OCI-LY3 (cell line): ENCODE measurements at regions not wholly inside any gene's neighbourhood (a gene's known extent, or its start where the extent isn't known, plus 50 kb on each side); places are given as distances from the start of the nearest gene placed in this dataset.

Experiments used
- H2AFZ ChIP-seq: fragments of 200-600, 300-600 bp; shearing (Covaris generic); 2 replicates; pipeline ENCODE4 v1.6.0; 2014; ENCODE audit warnings: antibody characterized with exemption, low read depth, low read length
- H3K27ac ChIP-seq: fragments of 200-600, 300-600 bp; sonication (generic); 2 replicates; pipeline ENCODE4 v1.5.1; 2014; ENCODE audit warnings: mild to moderate bottlenecking, low read length, moderate library complexity, mixed read lengths
- H3K27me3 ChIP-seq: fragments of 200-600, 300-600 bp; sonication (generic); 2 replicates; pipeline ENCODE4 v1.6.1; 2014; ENCODE audit warnings: low read depth, low read length, mixed read lengths
- H3K36me3 ChIP-seq: fragments of 200-600, 300-600 bp; sonication (generic); replicated peaks from 2 replicates; pipeline ENCODE3; 2014; ENCODE audit warnings: low read depth, low read length, mixed read lengths
- H3K4me1 ChIP-seq: fragments of 300-600, 200-600 bp; sonication (generic); 2 replicates; pipeline ENCODE4 v1.6.1; 2014; ENCODE audit warnings: low read length, mixed read lengths
- H3K4me2 ChIP-seq: fragments of 200-600, 300-600 bp; sonication (generic); 2 replicates; pipeline ENCODE4 v1.6.1; 2014; ENCODE audit warnings: low read length, mixed read lengths
- H3K4me3 ChIP-seq: fragments of 300-600, 200-600 bp; sonication (generic); 2 replicates; pipeline ENCODE4 v1.5.1; 2014; ENCODE audit warnings: antibody characterized with exemption, mild to moderate bottlenecking, low read length, moderate library complexity
- H3K79me2 ChIP-seq: fragments of 300-600, 200-600 bp; shearing (Covaris generic); 2 replicates; pipeline ENCODE4 v1.6.1; 2014; ENCODE audit warnings: mild to moderate bottlenecking, low read length, mixed read lengths
- H3K9ac ChIP-seq: fragments of 300-600, 200-600 bp; shearing (Covaris generic); 2 replicates; pipeline ENCODE4 v1.6.0; 2014; ENCODE audit warnings: mild to moderate bottlenecking, low read length, moderate library complexity
- H3K9me3 ChIP-seq: fragments of 200-600, 300-600 bp; shearing (Covaris generic); 2 replicates; pipeline ENCODE4 v1.6.1; 2014; ENCODE audit warnings: low read length, mixed read lengths; ENCODE audit not compliant: insufficient read depth
- H4K20me1 ChIP-seq: fragments of 200-600, 300-600 bp; sonication (generic); 2 replicates; pipeline ENCODE4 v1.6.1; 2016; ENCODE audit warnings: low read length, mixed read lengths; ENCODE audit not compliant: insufficient read depth
- CTCF ChIP-seq: fragments of 200-600, 300-600 bp; sonication (generic); IDR thresholded peaks from 2 replicates; pipeline ENCODE4 v1.5.1; 2014; ENCODE audit warnings: antibody characterized with exemption, low read length, low read depth
- EZH2phosphoT487 ChIP-seq: fragments of 200-600 bp; shearing (Covaris generic); IDR thresholded peaks from 2 replicates; pipeline ENCODE4 v1.6.1; 2018; ENCODE audit warnings: antibody characterized with exemption, mixed run types, low read depth

- Histone ChIP-seq H4K20me1 (no peaks in the 10 kb centered on the region), H2AFZ (no peak overlapping the region), H3K4me3 (no peak overlapping the region), H3K9me3 (no peaks in the 10 kb centered on the region), H3K36me3 (no peaks in the 10 kb centered on the region), H3K4me2 (no peak overlapping the region), H3K9ac (no peak overlapping the region), H3K79me2 (no peaks in the 10 kb centered on the region), H3K27me3 (peaks cover 33% of the 10 kb centered on the region), H3K27ac (no peak overlapping the region), H3K4me1 (no peaks in the 10 kb centered on the region)
- TF ChIP-seq CTCF (no peak), EZH2phosphoT487 (no peak)
Observed at GRCh38 chr16:22634954-22635353, 124.3 kb downstream of the NPIPB5 start.

- no peaks in the 10 kb centered on the region for H3K4me1 ChIP-seq
- no peak overlapping the region for H3K4me3 ChIP-seq
- H3K36me3 ChIP-seq: no peaks in the 10 kb centered on the region
- no peak overlapping the region for H3K27ac ChIP-seq
- H3K9ac ChIP-seq: no peak overlapping the region
- no peaks in the 10 kb centered on the region for H3K79me2 ChIP-seq
- H3K27me3 ChIP-seq: peaks cover 33% of the 10 kb centered on the region
- TF ChIP-seq EZH2phosphoT487 (no peak), CTCF (no peak)
- no peak overlapping the region for H3K4me2 ChIP-seq
- H3K9me3 ChIP-seq: no peaks in the 10 kb centered on the region
- no peaks in the 10 kb centered on the region for H4K20me1 ChIP-seq
- H2AFZ ChIP-seq: no peak overlapping the region
Observed at GRCh38 chr16:22635357-22635761, 124.7 kb downstream of the NPIPB5 start.

- Histone ChIP-seq H3K27ac (no peak overlapping the region), H3K9ac (no peak overlapping the region), H3K79me2 (no peaks in the 10 kb centered on the region), H3K4me1 (no peaks in the 10 kb centered on the region), H2AFZ (no peak overlapping the region), H3K9me3 (no peaks in the 10 kb centered on the region), H4K20me1 (no peaks in the 10 kb centered on the region), H3K36me3 (no peaks in the 10 kb centered on the region), H3K4me2 (no peak overlapping the region), H3K27me3 (peaks cover 33% of the 10 kb centered on the region), H3K4me3 (no peak overlapping the region)
- no peak for TF ChIP-seq EZH2phosphoT487
- TF ChIP-seq CTCF: no peak
Observed at GRCh38 chr16:22635801-22636200, 125.1 kb downstream of the NPIPB5 start.

GRCh38 chr16:22638393-22639206 is 127.9 kb downstream of the NPIPB5 start:
- Histone ChIP-seq H3K9me3 (no peaks in the 10 kb centered on the region), H3K9ac (no peak overlapping the region), H3K4me2 (no peak overlapping the region), H3K4me3 (no peak overlapping the region), H3K36me3 (no peaks in the 10 kb centered on the region), H3K4me1 (no peaks in the 10 kb centered on the region), H3K27ac (no peak overlapping the region), H3K79me2 (no peaks in the 10 kb centered on the region), H2AFZ (no peak overlapping the region), H4K20me1 (no peaks in the 10 kb centered on the region), H3K27me3 (peaks cover 49% of the 10 kb centered on the region)
- TF ChIP-seq EZH2phosphoT487 (no peak), CTCF (no peak)
